KMS-11 (cell line): ENCODE measurements at regions not wholly inside any gene's neighbourhood (a gene's known extent, or its start where the extent isn't known, plus 50 kb on each side); places are given as distances from the start of the nearest gene placed in this dataset.

Experiments
- H2AFZ ChIP-seq: fragments of 200-600 bp; sonication (generic); 2 replicates; pipeline ENCODE4 v1.6.1; 2016; ENCODE audit warnings: antibody characterized with exemption, mixed run types, low read depth
- H3K27ac ChIP-seq: fragments of 200-600 bp; sonication (generic); 2 replicates; pipeline ENCODE4 v1.6.1; 2016; ENCODE audit warnings: mild to moderate bottlenecking, mixed run types
- H3K27me3 ChIP-seq: fragments of 200-600 bp; sonication (generic); 2 replicates; pipeline ENCODE4 v1.6.1; 2017; ENCODE audit warnings: mild to moderate bottlenecking, low read depth, mixed run types, moderate library complexity; ENCODE audit not compliant: insufficient read depth
- H3K36me3 ChIP-seq: fragments of 200-600 bp; sonication (generic); 2 replicates; pipeline ENCODE4 v1.6.1; 2017; ENCODE audit warnings: mild to moderate bottlenecking, mixed run types; ENCODE audit not compliant: insufficient read depth
- H3K4me1 ChIP-seq: fragments of 200-600 bp; sonication (generic); 2 replicates; pipeline ENCODE4 v1.6.1; 2016; ENCODE audit warnings: mild to moderate bottlenecking, low read depth, mixed run types; ENCODE audit not compliant: poor library complexity, severe bottlenecking
- H3K4me2 ChIP-seq: fragments of 200-600 bp; sonication (generic); 2 replicates; pipeline ENCODE4 v1.7.0; 2016; ENCODE audit warnings: mild to moderate bottlenecking, mixed run types
- H3K4me3 ChIP-seq: fragments of 200-600 bp; sonication (generic); IDR thresholded peaks from 2 replicates; pipeline ENCODE4 v1.6.1; 2017; ENCODE audit warnings: low read depth, low read length, mixed read lengths; ENCODE audit not compliant: insufficient read depth
- H3K79me2 ChIP-seq: fragments of 200-600 bp; sonication (generic); 2 replicates; pipeline ENCODE4 v1.6.1; 2016; ENCODE audit warnings: low read depth, mixed run types; ENCODE audit not compliant: insufficient read depth
- H3K9ac ChIP-seq: fragments of 200-600 bp; sonication (generic); 2 replicates; pipeline ENCODE4 v1.6.1; 2016; ENCODE audit warnings: mild to moderate bottlenecking, mixed run types
- H4K20me1 ChIP-seq: fragments of 200-600 bp; sonication (generic); 2 replicates; pipeline ENCODE4 v1.6.1; 2016; ENCODE audit warnings: mild to moderate bottlenecking, mixed run types; ENCODE audit not compliant: insufficient read depth
- CTCF ChIP-seq: fragments of 200-600 bp; sonication (generic); conservative IDR thresholded peaks from 2 replicates; pipeline ENCODE4 v1.6.1; 2017; ENCODE audit warnings: low read depth, mild to moderate bottlenecking, antibody characterized with exemption, low read length, moderate library complexity, mixed read lengths

- no peak for TF ChIP-seq CTCF
- H4K20me1 ChIP-seq: no peaks in the 10 kb centered on the region
- H3K79me2 ChIP-seq: no peaks in the 10 kb centered on the region
- H3K27ac ChIP-seq: no peak overlapping the region
- H3K36me3 ChIP-seq: no peaks in the 10 kb centered on the region
- no peak overlapping the region for H3K9ac ChIP-seq
- no peak overlapping the region for H3K4me3 ChIP-seq
- no peak overlapping the region for H2AFZ ChIP-seq
- H3K4me1 ChIP-seq: no peaks in the 10 kb centered on the region
- H3K27me3 ChIP-seq: no peaks in the 10 kb centered on the region
- no peak overlapping the region for H3K4me2 ChIP-seq
Observed at GRCh38 chr15:38631119-38632075, 66.8 kb upstream of the RASGRP1 start.

GRCh38 chr15:38635170-38635569, 70.6 kb upstream of the RASGRP1 start:
- no peaks in the 10 kb centered on the region for H3K36me3 ChIP-seq
- no peaks in the 10 kb centered on the region for H3K79me2 ChIP-seq
- TF ChIP-seq CTCF: no peak
- H3K4me2 ChIP-seq: no peak overlapping the region
- H4K20me1 ChIP-seq: no peaks in the 10 kb centered on the region
- no peak overlapping the region for H2AFZ ChIP-seq
- no peak overlapping the region for H3K9ac ChIP-seq
- no peak overlapping the region for H3K4me3 ChIP-seq
- no peak overlapping the region for H3K27ac ChIP-seq
- no peaks in the 10 kb centered on the region for H3K4me1 ChIP-seq
- H3K27me3 ChIP-seq: no peaks in the 10 kb centered on the region

- no peak for TF ChIP-seq CTCF
- Histone ChIP-seq H3K27ac (no peak overlapping the region), H2AFZ (no peak overlapping the region), H3K36me3 (no peaks in the 10 kb centered on the region), H3K4me3 (no peak overlapping the region), H3K9ac (no peak overlapping the region), H4K20me1 (no peaks in the 10 kb centered on the region), H3K4me2 (no peak overlapping the region), H3K27me3 (no peaks in the 10 kb centered on the region), H3K4me1 (no peaks in the 10 kb centered on the region), H3K79me2 (no peaks in the 10 kb centered on the region)
Observed at GRCh38 chr15:38636597-38636996, 72.0 kb upstream of the RASGRP1 start.

GRCh38 chr15:38638126-38638525, 73.5 kb upstream of the RASGRP1 start:
- Histone ChIP-seq H3K4me3 (no peak overlapping the region), H3K79me2 (no peaks in the 10 kb centered on the region), H3K27me3 (no peaks in the 10 kb centered on the region), H4K20me1 (no peaks in the 10 kb centered on the region), H3K27ac (no peak overlapping the region), H2AFZ (no peak overlapping the region), H3K9ac (no peak overlapping the region), H3K4me1 (no peaks in the 10 kb centered on the region), H3K4me2 (no peak overlapping the region), H3K36me3 (no peaks in the 10 kb centered on the region)
- no peak for TF ChIP-seq CTCF
